HG03460 (cell line): ENCODE measurements at regions not wholly inside any gene's neighbourhood (a gene's known extent, or its start where the extent isn't known, plus 50 kb on each side); places are given as distances from the start of the nearest gene placed in this dataset.
"Not testable (repeated sequence)": the region's sequence is repeated elsewhere in the genome, so short reads cannot be mapped to it uniquely, and the experiment has no call there.

Experiments used
- ATAC-seq: cut with Tn5 transposase; IDR thresholded peaks from one replicate; pipeline ENCODE4 v1.9.1; 2021; ENCODE audit not compliant: unreplicated experiment

GRCh38 chr12:105682821-105683220 lies 352.3 kb downstream of the C12orf75 start:
- ATAC-seq: not testable (repeated sequence)

DNA sequence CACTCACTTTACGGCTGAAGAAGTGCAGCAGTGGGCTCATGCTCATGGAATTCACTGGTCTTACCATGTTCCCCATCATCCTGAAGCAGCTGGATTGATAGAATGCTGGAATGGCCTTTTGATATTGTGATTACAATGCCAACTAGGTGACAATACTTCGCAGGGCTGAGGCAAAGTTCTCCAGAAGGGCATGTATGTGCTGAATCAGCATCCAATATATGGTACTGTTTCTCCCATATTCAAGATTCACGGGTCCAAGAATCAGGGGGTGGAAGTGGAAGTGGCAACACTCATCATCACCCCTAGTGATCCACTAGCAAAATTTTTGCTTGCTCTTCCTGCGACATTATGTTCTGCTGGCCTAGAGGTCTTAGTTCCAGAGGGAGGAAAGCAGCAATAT lies 353.3 kb downstream of the C12orf75 start:
- ATAC-seq: not testable (repeated sequence)

DNA sequence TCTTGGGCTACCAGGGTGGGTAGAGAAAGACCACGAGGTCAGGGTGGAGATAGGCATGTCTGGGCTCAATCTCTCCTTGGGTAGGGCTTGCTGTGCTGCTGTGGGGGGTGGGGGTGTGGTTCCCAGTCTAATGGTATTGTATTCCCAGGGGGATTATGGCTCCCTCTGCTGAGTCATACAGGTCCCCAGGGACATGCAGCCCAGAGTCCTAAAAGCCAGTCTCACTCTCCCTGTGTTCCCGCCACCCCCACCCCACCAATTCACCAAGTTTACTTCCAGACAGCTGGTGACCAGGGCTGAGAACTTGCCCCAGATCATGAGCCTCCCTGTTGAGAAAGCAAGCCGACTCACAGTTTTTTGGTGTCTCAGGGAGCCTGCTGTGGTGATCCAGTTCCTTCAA lies 367.6 kb downstream of the C12orf75 start:
- no peak for ATAC-seq

- no peak for ATAC-seq
Observed at GRCh38 chr12:105699209-105699608, 368.7 kb downstream of the C12orf75 start.

DNA sequence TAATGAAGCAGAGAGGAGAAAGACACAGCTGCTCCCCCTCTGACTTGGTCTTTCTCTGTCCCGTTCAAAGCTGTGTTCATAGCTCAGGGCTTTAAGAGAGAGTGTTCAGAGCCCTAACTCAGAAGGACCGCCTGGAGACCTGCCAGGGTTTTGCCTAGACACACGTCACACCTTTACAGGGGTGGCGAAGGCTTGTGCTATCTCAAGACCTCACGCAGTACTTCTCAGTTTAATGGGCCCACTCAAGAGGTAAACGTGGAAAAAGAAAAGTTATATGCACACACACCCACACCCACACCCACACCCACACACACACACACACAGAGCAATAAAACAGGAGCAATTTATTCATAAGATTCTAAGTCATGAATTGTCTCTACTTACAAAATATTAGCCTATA lies 374.3 kb downstream of the C12orf75 start:
- no peak for ATAC-seq

DNA sequence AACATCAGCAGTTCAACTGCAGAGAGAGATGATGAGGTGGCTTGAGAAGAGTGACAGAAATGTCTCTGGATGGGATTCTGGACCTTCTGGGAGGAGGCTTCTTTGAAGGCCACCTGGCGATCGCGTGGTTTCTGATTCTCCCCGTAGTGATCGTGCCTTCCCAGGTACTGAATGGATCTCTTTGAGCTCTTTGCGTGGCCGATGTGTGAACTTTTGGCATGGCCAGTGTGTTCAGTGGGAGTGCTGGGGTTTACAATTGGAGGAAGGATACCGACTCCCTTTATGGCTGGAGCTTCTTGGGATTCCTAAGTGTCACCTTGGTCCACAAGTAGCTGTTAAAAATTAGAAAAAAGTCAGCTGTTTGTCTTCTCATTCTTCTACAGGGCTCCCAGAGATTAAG lies 374.7 kb downstream of the C12orf75 start:
- ATAC-seq: no peak

- no peak for ATAC-seq
Observed at GRCh38 chr12:105705765-105706164, 375.3 kb downstream of the C12orf75 start.

DNA sequence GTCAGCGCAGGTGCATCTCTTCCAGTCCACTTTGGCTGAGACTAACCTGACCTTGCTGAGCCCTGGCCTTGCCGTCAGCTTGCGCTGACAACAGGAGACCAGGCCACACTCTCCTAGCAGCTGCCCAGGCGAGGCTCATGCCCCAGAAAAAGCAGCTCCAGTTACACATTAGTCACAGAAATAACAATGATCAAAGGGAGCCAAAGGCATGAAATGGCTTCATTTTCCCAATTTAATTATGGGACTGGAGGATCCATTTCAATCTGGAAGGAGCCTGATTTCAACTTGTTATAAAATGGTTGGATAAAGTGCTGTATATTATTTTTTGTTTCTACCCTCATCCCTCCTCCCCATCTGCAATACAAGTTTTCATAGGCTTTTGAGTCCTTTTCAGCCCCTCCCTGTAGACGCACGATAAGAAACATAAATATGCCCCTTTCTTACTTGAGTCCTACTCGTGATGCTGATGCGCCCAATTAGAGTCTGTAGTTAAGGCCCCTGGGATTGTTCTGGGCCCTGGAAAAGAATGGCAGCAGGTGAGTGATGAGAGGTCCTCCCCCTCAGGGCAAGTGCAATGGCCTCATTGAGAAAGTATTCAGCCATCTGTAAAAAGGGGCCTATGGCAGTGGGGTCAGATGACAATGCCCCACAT lies 376.0 kb downstream of the C12orf75 start:
- ATAC-seq: no peak

DNA sequence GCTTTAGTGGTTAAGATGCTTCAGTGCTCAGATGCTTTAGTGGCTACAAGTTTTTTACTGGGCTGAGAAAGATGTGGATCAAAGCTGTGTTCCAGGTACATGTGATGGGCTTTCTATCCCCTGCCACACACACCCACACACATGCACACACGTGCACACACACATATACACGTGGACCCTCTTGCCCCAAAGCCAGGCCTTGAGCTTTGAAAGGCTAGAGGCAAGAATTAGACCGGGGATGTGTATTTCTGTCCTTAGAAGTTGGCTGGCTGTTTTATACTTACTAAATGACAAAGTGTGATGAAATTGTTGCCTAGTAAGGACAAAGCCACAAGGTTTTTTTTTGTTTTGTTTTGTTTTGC lies 376.5 kb downstream of the C12orf75 start:
- no peak for ATAC-seq

DNA sequence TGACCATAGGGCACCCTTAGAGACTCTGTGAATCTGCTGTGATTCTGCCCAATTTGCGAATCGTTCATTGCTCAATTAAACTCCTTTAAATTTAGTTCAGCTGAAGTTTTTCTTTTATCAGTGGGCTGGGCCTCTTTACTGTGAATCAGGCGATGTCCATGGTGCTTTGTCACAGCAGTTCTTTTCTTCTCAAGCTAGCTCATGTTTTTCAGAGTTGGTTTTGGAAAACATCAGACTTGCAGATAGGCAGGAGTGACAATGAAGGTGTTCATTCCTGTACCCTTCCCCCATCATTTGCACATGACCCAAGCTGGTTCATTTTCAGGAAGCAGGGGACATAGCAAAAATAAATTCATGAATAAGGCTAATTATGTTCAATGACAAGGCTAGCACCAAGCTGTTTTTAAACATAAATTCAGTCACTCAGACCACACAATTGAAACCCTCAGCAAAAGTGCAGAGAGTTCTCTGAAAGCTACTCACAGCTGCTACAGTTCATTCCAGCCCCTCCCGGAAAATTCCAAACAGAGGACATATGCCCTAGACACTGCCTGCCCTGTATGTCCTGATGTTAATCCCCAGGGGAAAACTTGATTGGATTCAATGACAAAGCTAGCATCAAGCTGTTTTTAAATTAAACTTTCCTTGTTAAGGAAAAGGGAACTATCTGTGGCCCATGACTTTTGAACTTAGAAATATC lies 383.3 kb downstream of the C12orf75 start:
- no peak for ATAC-seq

GRCh38 chr12:105716621-105717020 lies 386.1 kb downstream of the C12orf75 start:
- ATAC-seq: no peak

DNA sequence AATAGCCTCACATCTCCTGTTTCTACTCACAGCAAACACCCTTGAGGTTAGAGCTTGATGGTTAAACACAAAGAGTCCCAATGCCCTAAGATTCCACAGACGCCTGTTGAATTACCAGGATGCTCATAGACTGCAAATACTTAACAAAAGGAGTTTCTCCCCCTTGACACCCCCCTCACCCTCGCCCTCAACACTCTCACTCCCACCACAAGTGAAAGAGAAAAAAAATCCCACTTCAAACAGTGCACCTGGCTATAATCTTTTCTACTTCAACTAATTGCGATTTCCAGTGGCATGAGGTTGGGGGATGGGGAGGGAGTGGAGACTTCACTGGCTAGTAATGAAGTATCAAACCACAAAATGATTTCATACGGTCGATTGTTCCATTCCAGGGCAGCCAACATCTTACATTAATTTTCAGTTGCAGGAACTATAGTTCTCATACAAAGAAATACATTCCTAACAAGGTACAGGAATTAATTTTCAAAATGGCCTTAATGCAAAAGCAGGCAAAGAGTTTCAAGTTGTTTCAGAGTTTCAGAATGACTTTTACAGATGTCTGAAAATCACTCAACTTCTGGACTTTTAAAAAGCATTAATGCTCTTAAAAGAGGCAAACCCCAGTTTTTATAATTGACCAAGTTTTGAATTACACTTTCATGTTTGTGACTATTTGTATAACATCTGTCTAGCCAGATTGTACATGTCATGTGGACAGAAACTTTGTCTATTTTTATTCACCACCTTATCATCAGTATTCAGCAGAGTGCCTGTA lies 390.7 kb downstream of the C12orf75 start:
- ATAC-seq: peak; percentile 60

DNA sequence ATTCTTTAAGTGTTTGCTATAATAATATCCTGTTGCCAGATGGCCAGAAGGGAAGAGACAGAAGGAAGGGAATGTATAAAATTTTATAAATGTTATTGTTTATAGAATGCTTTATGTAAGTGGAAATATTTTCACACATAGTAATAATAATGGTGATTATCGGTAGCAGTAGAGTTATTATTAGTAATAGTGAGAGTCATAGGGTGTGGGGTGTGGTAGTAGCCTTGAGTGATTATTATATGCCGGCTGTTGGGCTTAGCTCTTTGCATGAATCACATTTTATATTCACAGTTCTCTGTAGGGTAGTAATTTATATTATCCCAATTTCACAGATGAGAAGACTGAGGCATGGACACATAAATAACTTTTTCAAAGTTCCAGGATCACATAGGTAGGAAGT lies 391.4 kb downstream of the C12orf75 start:
- ATAC-seq: no peak

DNA sequence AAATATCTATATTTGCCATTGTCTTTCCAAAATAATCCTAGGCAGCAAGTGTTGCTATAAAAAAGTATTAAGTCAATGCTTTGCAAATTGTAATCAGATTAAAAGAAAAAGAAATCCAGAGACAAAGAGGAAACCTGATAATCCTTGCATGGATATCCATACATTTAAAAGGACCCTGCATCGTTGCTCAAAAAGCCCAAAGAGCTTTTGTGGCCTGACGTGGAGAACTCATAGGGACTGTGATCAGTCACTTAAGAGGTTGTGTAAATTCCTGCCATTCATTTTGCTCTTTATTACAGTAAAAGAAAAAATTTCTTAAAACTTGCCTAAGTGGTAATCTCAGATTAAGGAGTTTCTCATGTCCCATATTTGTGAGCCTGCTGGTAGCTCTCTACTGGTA lies 392.6 kb downstream of the C12orf75 start:
- ATAC-seq: no peak

DNA sequence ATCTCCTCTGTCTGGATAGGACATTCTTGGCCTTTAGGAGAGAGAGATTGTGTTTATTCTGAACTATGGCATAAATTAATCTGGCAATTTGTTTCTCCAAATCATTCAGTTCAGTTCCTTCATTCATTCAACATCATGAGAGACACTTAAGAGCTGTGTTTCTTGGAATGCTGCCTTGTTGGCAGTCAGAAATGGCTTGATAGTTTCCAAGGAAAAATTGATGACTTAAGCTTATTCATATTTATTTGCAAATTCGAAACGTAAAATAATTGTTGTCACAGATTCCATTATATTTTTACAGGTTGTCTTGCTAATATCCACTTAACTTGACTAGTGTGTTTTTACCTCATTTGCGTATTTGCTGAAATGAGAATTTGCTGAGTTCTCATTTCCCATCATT lies 393.0 kb downstream of the C12orf75 start:
- no peak for ATAC-seq

DNA sequence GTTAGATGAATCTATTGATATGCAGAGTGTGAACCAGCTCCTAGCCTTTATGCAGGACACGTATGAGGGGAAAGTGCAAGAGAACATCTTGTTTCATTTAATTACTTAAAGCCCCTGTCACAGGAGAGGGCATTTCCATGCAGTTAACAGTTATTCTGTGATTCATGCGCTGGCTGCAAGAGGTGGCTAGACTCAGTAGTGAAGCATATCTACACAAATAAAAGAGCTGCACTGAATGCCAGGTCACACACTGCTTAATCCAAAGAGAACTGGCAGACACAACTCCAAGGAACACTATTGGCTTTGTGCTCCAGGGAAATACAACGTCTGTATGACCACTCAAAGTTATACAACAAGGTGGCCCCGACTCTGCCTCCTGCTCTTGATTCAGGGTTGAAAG lies 394.1 kb downstream of the C12orf75 start:
- no peak for ATAC-seq

DNA sequence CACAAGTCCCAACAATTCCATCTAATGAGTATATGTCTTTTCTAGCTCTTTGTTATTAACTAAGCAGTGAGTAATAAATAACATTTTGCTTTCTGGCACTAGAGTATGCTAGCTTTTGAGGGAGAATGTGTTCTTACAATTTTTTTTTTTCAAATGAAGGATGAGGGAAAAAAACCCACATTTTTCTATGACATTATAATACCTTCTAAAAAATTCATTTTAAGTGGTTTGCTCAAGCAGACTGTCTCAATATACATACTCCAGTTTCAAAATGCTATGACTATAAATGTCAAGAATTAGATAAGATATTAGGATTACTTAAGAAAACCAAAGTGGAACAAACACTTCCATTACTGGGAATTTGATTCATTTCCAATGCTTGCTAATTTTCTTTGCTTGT lies 394.6 kb downstream of the C12orf75 start:
- no peak for ATAC-seq

DNA sequence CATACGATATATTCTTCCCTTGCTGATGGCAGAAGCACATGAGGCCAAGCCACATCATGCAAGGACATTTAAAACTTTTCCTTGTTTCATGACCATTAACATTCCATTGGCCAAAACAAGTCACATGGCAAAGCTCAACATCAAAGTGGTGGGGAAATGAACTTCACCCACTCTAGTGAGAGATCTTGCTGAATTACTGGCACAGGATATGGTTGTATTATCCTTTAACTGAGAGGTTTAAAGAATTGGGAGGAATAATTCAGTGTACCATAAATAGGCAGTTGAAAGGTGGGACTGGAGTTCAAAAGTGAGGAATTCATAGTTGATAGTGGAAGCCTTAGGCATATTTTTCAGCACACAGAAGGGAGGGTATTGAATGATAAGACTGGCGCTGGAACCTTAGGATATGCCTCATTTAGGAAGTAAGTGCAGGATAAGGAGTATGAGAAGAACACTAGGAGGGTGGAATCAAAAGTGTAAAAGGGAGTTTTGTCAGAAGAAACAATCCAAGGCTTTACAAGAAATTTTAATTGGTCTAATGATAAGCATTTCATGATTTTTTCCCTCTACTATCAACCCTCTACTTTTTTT lies 398.8 kb downstream of the C12orf75 start:
- ATAC-seq: no peak

- ATAC-seq: no peak
Observed at GRCh38 chr12:105729926-105730325, 399.4 kb downstream of the C12orf75 start.

DNA sequence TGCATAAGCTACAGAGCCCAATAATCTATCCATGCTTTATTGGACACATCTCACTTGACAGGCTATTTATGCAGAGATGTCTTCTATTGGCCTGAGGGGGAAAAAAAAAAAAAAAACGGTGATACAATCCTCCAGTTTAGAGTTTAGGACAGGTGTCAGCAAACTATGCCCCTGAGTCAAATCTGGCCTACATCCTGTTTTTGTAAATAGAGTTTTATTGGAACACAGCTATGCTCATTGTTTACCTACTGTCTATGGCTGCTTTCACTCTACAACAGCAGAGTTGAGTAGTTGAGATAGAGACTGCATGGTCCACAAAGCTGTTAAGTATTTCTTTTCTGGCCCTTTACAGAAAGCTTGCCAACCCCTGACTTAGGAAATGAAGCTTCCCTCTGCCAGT lies 403.1 kb downstream of the C12orf75 start:
- ATAC-seq: no peak

- no peak for ATAC-seq
Observed at GRCh38 chr12:105736498-105736897, 402.3 kb downstream of the NUAK1 start.

DNA sequence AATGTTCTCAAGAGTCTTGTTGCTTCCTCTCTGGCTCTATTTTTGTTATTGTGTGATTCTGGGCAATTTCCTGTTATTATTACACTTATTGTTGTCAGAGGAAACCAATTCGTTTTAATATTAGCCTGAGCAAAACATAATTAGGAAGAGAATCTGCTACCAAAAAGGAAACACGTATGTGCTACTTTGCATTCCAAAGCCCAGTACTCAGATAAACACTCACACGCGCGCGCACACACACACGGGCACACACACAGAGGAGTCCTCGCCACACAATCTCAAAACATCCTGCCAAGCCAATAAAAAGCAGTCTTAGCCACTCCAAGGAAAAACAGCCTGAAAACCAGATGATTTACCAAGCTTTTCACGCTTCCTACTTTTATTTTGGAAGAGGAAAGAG lies 400.7 kb downstream of the NUAK1 start:
- no peak for ATAC-seq
